ENCODE measurements at regions not wholly inside any gene's neighbourhood (a gene's known extent, or its start where the extent isn't known, plus 50 kb on each side); places are given as distances from the start of the nearest gene placed in this dataset.
"Not testable (repeated sequence)": the region's sequence is repeated elsewhere in the genome, so short reads cannot be mapped to it uniquely, and the experiment has no call there.

DNA sequence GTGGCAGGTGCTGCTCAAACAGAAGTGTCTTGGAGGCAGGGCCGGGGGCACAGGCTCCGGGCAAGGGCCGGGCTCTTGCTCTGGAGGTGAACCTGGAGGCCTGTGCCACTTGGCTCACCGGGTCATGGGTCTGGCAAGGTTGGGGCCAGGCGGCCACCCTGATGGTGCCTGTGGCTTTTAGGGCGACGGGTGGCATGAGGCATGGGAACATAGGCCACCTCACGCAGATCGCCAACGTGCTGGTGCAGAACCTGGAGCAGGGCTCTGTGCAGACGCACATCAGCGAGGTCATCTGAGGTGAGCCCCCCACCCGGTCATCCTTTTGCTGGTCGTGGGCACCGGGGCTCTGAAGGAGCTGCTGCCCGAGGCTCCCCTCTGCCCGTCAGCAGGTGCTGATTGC is 202.7 kb downstream of the LIPI start:
- DNase-seq: not testable (repeated sequence)

DNA sequence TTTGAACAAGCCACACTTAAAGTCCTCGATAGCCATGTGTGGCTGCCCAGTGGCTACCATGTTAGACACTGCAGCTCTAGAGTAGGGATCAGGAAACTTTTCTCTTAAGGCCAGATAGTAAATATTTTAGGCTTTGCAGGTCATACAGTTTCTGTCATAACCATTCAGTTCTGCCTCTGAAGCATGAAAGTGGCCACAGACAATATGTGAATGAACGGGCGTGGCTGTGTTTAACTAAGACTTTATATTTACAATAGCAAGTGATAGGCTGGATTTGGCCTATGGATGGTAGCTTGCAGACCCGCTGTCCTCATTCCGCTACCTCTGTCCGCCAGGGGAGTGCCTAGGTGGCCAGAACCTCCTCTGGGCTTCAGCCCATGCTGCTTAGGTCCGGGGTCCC is 204.6 kb downstream of the LIPI start:
- not testable (repeated sequence) for DNase-seq

DNA sequence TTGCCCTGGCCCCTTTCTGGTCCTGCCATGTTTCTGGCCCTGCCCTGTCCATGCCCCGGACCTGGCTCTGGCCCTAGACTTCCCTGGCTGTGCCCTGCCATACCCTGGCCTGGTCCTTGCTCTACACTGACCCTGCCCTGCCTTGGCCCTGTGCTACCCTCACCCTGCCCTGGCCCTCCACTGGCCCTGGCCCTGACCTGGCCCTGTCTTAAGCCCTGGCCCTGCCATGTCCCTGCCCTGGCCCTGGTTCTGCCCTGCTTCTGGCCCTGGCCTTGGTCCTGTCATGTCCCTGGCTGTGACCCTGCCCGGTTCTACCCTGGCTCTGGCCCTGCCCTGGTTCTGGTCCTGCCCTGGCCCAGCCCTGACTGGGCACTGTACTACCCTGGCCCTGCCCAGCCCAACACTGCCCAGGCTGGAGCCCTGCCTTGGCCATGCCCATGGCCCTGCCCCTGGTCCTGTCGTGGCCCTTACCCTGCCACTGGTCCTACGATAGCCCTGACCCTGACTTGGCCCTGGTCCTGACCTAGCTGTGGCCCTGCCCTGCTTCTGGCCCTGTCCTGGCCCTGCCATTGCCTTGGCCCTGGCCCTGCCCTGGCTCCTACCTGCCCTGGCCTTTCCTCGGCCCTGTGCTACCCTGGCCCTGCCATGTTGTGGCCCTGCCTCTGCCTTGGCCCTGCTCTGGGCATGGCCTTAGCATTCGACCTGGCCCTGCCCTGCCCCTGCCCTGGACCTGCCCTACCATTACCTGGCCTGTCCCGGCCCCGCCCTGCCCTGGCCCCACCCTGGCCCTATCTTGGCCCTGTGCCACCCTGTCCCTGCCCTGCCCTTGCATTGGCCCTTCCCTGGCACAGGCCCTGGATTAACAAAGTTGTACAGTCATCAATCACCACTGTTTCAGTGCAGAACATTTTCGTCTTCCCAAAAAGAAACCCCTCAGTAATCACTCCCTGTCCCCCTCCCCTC is 223.5 kb downstream of the LIPI start:
- not testable (repeated sequence) for DNase-seq

DNA sequence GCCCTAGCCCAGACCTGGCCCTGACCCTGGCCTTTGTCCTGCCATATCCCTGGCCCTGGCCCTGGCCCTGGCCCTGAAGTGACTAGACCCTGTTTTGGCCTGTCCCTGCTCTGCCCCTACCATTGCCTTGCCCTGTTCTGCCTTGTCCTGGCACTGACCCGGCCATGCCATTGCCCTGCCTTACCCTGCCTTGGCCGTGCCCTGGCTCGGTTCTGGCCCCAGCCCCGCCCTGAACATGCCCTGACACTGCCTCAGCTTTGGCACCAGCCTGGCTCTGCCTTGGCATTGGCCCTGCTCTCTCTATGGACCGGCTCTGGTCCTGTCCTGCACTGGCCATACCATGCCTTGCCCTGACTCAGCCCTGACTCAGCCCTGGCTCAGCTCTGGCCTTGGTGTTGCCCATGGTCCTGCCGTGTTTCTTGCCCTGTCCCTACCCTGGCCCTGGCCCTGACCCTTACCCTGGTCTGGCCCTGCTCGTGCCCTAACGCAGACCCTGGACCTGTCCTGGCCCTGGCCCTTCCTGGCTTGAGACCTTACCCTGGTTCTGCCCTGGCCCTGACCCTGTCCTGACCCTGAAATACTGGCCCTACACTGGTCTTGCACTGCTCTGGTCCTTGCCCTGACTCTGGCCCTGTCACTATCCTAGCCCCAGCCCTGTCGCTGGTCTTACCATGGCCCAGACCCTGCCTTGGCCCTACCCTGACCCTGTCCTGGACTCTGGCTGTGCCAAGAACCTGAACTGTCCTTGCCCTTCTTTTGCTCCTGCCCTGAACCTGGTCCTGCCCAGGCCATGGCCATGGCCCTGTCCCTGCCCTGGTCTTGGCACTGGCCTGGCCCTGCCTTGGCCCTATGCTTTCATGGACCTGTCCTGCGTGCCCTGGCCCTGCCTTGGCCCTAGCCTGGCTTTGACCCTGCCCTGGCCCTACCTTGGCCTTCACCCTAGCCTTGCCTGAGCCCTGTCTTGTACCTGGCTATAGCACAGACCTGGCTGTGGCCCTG is 224.6 kb downstream of the LIPI start:
- not testable (repeated sequence) for DNase-seq

DNA sequence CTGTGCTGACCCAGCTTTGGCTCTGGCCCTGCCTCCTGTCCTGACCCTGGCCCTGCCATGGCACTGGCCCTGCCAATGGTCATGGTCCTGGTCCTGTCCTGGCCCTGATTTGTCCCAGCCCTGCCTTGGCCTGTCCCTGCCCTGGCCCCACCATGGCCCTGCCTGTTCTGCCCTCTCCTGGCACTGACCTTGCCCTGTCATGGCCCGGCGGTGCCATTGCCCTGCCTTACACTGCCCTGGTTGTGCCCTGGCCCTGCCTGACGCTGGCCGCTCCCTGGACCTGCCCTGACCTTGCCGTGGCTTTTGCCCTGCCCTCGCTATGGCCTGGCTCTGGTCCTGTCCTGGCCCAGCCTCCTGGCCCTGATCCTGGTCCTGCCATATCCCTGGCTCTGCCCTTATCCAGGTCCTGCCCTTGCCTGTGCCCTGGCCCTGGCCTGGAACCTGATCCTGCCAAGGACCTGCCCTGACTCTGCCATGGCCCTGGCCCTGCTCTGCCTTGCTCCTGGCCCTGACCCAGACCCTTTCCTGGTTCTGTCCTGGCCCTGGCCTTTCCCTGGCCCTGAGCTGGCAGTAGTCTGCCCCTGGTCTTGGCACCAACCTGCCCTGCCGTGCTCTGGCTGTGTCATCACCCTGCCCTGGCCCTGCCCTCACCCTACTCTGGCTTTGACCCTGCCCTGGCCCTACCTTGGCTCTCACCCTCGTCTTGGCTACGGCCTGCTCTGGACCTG is 225.5 kb downstream of the LIPI start:
- DNase-seq: not testable (repeated sequence)

DNA sequence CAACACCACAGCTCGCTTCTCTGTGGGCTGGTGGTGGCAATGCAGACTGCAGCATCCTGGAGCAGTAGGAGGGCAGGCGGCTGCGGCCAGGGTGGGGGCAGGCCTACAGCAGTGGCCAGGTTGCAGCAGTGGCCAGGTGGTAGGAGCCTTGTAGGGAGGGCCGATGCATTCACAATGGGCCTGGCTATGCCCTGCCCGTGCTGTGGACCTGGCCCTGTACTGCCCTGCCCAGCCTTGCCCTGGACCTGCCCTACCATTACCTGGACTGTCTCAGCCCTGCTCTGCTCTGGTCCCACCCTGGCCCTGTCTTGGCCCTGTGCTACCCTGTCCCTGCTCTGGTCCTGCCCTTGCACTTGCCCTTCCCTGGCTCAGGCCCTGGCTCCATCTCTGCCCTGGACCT is 226.0 kb downstream of the LIPI start:
- not testable (repeated sequence) for DNase-seq

DNA sequence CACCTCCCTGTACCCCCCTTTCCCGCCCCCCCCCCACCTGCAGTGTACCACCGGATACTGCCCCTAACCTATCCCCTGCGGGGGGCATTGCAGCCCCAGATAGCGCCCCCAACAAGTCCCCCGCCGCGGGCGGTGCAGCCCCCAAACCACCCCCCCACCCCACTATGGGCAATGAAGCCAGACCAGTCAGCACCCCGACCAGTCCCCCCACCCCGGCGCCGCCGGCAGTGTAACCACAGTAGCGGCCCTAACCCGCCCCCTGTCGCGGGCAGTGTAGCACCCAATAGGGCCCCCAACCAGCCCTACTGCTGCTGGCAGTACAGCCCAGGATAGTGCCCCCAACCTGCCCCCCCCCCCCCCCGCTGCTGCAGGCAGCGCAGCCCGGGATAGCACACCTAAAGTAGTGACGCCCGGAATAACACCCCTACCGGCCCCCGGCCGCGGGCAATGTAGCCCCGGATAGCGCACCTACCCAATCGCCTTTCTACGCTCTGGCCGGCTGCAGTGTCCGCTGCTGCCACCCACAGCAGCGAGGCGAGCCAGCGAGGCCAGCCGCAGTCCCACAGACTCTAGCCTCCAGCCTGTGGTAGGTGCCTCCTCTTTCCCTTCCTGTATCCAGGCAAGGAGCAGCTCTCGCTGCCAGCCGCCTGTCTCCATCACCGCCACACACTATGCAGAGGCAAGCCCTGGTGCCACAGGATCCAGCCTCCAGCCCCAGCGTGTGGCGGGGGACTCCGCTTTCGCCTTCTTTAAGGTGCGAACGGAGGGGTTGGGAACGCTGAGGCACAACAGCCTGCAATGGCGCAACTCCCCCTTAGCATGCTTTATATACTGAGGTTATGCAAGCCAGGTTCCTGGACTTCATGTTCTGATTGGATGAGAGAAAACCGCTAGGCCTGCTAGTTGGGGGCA is 229.3 kb downstream of the LIPI start:
- not testable (repeated sequence) for DNase-seq

DNA sequence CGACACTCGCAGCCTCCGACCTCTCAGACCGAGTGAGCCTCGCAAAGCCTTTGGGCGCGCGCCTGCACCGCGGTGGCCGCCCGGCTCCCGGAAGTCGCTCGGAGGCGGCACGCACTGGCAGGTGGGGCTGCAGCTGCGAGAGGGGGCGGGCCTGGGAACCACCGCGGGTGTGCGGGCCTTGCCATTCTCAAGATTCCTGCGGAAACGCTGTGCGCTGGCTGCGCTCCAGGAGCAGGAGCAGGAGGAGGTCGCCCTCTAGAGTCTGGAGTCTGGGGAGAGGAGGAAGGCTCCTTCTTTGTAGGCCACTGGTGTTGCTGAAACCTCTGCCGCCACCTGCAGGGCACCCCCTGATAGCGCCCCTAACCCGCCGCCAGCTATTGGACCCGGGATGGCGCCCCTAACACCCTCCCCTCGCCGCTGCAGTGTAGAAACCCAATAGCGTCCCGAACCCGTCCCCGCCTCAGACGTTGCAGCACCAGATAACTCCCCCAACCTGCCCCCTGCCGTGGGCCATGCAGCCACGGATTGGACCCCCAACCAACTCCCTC is 230.6 kb downstream of the LIPI start:
- not testable (repeated sequence) for DNase-seq

DNA sequence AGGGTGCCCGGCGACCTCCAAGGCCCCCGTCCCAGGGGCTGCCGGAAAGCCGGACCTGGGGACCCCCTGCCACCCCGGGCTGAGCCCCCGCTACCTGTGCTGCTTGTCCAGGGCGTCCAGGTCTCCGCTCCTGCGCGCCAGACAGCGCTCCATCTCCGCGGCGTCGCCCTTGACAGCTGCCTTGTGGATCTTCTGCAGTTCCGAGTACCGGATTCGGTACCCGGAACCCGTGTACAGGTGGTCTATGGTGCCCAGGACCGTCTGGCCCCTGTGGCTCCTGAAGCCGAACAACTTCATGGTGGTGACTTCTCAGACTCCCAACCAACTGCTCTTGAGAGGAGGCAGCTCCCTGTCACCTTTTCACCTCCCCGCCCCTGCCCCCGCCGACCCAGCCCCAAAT is 231.1 kb downstream of the LIPI start:
- DNase-seq: not testable (repeated sequence)

DNA sequence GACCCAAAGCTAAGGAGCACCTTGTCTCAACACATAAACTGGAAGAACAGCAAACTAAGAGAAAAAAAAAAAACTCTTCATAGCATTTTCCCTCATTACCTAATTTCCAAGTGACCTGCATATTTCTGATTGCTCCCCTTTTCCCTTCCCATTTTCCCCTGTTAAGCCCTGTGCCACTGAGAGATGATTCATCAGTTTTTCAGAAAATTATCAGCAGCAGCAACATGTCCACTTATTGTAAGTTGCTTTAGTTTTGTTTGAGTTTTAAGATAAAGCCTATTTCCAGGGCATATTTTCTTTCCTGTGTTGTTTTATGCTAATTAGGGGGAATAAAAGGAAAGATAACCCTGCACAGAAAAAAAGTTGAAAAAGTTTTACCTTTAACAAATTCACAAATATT is 236.2 kb downstream of the LIPI start:
- DNase-seq: not testable (repeated sequence)

DNA sequence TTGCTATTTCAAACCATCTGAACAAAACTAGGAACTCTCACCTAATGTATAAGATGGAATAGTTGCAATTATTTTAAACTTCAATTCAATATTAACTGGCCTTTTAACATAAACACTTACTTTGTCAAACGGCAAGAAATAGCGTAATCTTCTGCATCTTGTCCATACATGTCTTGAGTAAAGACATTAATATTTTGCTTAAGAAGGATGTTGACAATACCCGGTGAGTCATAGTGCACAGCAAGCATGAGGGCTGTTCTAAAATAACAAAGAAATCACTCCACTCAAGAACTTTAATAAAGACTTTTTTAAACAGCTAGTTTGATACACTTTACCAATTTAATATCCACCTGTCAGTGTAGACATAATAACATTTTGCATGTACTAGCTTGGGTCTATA is 240.9 kb downstream of the LIPI start:
- not testable (repeated sequence) for DNase-seq

DNA sequence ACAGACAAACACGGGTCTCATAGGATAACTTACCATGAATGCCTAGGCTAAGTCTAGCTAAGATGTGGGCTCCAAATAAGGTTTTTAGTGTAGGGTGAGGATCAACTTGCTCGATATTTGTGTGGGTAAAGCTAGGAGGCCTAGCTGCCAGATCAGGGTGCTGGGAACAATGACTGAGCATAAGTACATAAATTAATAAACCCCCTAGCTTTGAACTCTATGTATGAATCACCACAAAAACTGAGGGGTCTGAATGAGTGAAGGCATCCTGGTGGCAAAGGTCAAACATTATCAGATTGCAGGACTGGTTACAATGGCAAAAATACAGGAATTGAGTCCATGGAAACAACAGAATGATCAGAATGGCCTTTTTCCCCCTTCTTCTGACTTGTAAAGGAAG is 241.8 kb downstream of the LIPI start:
- DNase-seq: not testable (repeated sequence)

DNA sequence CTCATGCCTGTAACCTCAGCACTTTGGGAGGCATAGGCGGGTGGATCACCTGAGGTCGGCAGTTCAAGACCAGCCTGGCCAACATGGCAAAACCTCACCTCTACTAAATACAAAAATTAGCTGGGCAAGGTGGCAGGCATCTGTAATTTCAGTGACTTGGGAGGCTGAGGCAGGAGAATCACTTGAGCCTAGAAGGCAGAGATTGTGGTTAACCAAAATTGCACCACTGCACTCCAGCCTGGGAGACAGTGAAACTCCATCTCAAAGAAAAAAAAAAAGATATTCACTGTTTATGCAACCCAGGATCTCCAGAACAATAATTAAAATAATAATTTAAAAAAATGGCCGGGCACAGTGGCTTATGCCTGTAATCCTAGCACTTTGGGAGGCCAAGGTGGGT is 247.5 kb downstream of the LIPI start:
- DNase-seq: not testable (repeated sequence)

DNA sequence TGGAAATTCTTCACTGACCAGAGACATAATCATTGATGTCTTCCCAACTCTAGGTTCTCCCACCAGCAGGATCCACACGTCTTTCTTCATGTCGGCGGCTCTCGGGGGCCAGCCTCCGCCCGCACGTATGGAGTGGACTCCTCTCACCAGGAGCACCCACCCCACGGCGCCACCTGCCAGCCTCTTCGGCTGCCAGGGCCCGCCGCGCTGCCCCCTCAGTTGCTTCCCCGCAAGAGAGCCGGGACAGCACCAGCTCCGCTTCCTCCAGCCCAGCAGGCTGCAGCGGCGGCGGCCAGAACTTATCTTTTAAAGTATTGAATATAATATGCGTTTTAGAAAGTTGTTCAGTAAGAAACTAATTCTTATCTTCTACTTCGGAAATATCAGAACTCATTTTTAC is 273.5 kb downstream of the LIPI start:
- no peak for DNase-seq

DNA sequence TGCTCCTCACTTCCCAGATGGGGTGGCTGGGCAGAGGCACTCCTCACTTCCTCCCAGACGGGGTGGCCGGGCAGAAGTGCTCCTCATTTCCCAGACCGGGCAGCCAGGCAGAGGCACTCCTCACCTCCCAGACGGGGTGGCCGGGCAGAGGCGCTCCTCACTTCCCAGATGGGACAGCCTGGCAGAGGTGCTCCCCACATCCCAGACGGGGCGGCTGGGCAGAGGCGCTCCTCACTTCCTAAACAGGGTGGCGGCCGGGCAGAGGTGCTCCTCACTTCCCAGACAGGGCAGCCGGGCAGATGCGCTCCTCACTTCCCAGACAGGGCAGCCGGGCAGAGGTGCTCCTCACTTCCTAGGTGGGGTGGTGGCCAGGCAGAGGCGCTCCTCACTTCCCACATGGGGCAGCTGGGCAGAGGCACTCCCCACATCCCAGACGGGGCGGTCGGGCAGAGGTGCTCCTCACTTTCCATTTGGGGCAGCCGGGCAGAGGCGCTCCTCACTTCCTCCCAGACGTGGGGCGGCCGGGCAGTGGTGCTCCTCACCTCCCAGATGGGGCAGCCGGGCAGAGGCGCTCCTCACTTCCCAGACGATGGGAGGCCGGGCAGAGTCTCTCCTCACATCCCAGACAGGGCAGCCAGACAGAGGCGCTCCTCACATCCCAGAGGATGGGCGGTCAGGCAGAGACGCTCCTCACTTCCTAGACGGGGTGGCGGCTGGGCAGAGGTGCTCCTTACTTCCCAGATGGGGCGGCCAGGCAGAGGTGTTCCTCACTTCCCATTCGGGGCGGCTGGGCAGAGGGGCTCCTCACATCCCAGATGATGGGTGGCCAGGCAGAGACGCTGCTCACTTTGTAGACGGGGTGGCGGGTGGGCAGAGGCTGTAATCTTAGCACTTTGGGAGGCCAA is 274.5 kb downstream of the LIPI start:
- DNase-seq: not testable (repeated sequence)

DNA sequence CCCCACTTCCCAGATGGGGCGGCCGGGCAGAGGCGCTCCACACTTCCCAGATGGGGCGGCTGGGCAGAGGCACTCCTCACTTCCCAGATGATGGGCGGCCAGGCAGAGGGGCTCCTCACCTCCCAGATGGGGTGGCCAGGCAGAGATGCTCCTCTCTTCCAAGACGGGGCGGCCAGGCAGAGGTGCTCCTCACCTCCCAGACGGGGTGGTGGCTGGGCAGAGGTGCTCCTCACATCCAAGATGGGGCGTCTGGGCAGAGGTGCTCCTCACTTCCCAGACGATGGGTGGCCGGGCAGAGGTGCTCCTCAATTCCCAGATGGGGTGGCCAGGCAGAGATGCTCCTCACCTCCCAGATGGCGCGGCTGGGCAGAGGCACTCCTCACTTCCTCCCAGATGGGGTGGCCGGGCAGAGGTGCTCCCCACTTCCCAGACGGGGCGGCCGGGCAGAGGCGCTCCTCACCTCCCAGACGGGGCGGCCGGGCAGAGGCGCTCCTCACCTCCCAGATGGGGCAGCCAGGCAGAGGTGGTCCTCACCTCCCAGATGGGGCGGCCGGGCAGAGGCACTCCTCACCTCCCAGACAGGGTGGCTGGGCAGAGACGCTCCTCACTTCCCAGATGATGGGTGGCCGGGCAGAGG is 275.2 kb downstream of the LIPI start:
- DNase-seq: not testable (repeated sequence)

DNA sequence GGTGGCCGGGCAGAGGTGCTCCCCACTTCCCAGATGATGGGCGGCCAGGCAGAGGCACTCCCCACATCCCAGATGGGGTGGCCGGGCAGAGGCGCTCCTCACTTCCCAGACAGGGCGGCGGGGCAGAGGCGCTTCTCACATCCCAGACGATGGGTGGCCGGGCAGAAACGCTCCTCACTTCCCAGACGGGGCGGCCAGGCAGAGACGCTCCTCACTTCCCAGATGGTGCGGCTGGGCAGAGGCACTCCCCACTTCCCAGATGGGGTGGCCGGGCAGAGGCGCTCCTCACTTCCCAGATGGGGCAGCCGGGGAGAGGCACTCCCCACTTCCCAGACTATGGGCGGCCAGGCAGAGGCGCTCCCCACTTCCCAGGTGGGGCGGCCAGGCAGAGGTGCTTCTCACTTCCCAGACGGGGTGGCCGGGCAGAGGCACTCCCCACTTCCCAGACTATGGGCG is 275.8 kb downstream of the LIPI start:
- DNase-seq: not testable (repeated sequence)

DNA sequence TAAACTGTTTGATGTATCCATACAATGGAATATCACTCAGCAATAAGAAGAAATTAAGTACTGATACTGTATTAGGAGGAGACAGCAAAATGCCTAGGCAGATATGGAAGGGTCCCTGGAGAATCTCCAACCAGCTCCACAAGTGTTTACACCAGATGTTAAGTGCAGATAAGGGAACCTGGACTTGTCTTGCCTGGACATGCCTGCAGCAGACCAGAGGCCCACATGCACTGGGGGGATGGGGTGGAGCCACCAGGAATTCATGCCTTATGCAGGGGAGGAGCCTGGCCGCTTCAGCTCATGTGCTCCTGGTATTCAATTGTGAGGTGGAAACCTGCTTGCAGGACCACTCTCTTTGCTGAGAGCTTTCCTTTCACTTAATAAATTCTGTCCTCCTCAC is 287.6 kb downstream of the LIPI start:
- DNase-seq: not testable (repeated sequence)

DNA sequence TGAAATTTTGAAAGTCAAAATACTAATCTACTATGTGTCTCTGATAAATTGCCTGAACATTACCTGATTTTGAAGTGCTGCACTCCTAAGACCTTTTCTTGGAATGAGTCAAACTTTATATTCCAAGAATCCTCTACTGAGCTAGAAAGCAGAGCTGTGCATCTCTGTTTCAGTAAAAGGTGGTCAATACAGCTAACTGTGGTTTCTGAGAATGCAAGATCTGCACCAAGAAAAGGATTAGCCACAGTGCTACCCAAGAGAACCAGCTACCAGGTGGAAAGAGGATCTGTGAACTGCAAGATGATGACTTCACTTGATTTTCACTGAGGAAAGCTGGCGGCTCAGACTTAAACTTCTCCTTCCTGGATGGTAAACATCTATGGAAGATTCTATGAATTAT is 289.3 kb downstream of the LIPI start:
- DNase-seq: not testable (repeated sequence)

All from CD4-positive, alpha-beta T cell treated with Interleukin-15 for 1 hour (primary cell).